Activated CD4-positive, CD25-positive, alpha-beta regulatory T cell treated with anti-CD3 and anti-CD28 coated beads, Interleukin-2, amount 50 U/mL, for 24 hours (primary cell): ENCODE measurements at regions not wholly inside any gene's neighbourhood (a gene's known extent, or its start where the extent isn't known, plus 50 kb on each side); places are given as distances from the start of the nearest gene placed in this dataset.

Source experiments
- ATAC-seq, 2 donors: fragments of 150-1000 bp; cut with Tn5 transposase; one replicate each; pipeline ENCODE4 v1.10.0; 2021; ENCODE audit warnings: mild to moderate bottlenecking in 1 of 2, moderate library complexity in 1 of 2

DNA sequence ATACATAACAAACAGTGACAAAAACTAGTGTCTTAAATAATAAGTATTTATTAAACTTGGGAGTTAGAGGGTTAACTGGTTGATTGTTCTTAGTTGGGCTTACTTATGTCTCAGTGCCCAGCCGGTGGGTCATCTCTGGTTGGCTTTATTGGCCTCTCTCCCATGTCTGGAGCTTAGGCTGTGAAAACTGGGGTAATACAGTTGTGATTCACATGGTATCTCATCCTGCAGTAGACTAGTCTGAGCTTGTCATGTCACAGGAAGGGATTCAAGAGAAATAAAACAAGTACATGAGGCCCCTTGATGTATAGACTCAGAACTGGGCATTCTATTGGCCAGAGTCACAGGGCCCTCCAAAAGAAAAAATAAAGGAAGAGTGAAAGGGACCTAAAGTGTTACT is 466.4 kb upstream of the SMC2 start:
- ATAC-seq = no peak

DNA sequence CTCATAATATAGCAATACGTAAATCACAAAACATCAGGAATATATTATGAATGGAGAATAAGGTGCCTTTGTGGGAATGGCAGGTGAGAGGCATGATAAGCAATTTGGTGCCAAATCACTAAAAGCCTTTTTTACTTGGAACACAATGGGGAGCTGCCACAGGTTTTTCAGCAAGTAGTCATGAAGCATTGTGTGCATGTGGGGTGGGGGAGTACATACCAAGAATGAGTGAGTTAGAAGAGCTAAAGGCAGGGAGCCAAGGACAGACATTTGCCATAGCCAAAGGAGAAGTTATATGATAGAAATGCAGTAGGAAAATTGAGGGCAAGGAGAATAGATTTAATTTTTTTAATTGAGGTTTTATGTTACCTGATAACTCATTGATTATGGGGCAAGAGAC is 445.0 kb upstream of the SMC2 start:
- ATAC-seq = no peak

DNA sequence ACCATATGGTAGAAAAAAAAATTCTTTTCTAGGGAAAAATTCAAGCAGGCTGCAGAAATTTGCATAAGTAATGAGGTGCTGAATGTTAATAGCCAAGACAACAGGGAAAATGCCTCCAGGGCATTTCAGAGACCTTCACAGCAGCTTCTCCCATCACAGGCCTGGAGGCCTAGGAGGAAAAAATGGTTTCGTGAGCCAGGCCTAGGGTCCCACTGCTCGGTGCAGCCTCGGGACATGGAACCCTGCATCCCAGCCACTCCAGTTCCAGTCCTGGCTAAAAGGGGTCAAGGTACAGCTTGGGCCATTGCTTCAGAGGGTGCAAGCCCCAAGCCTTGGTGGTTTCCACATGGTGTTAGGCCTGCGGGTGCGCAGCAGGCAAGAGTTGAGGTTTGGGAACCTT is 436.0 kb upstream of the SMC2 start:
- ATAC-seq = no peak

DNA sequence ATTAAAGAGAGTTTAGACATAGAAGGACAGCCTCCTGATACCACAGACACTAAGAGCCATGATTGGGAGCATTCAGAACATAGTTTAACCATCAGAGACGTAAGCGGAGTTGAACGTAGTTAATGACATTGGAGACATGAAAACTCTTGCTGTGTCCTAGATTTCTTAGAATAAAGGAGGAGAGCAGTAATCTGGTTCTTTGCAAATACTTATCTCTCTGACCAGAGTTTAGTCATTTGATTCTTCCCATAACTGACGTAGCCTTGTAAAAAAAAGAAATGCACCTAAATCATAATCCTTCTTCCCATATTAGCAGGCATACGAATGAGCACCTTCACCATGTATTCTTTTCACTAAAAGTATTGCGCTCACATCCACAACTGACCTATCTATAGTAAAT is 433.3 kb upstream of the SMC2 start:
- no peak for ATAC-seq

DNA sequence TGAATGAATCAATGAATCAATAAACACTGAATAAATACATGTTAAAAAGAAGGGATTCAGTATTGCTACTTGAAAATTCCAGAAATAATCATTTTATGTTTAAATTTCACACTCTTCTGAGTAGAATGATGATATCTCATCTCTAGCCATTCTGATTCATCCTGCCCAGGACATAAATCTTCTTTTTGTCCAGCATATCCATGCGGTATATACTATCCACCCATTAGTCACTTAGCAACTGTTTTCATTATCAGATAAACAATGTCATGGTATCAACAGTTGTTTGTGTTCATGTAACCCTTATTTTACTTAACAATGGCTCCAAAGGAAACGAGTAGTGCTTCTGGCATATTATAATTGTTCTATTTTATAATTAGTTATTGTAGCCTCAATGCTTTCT is 432.4 kb upstream of the SMC2 start:
- no peak for ATAC-seq

DNA sequence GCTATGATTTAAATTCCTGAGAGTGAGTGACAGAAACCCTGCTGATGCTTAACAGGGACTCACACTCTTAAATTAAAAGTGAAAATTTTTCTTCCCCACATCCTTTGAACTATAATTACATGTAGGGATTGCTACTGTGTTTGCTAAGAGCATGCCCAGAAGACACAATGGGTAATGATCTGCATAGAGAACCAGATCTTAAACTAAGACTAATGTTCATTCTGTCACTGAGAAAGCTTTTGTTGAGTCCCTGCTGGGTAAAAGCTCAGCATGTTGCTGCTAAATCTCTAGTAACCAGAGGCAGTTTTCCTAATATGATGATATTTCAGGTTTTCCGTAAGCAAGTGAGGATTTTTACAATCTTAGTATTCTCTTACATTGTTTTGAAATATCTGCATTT is 424.8 kb upstream of the SMC2 start:
- no peak for ATAC-seq

DNA sequence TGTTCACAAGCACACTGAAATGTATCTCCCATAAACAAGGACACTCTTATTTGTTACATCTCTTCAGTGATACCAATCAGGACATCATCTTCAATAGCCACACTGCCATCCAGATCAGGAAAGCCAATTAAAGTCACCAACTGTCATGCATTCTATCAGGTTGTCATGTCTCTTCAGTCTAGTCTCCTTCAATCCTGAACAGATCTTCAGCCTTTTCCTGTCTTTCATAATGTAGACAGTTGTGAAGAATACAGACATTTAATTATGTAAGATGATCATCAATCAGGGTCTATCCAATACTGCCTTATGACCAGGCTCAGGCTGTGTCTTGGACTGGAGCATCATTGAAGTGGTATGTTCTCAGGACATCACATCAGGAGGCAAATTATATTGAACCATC is 419.8 kb upstream of the SMC2 start:
- ATAC-seq = no peak

DNA sequence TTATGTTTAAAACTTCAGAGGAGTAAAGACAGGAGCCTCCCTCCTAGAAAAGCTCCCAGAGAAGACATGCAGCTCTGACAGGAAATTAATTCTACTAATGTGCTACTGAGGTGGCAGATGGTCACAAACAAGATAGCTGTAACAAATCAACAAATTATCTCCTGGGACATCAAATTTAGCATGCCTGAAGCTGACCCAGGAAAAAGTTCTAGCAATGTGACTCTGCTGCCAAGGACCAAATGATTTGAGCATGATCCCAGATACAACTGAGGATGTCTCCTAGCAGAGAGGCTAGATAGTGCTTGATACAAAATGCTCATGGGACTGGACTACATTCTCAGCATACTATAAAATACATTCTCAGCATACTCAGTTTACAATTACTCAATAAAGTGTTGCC is 413.5 kb upstream of the SMC2 start:
- no peak for ATAC-seq

DNA sequence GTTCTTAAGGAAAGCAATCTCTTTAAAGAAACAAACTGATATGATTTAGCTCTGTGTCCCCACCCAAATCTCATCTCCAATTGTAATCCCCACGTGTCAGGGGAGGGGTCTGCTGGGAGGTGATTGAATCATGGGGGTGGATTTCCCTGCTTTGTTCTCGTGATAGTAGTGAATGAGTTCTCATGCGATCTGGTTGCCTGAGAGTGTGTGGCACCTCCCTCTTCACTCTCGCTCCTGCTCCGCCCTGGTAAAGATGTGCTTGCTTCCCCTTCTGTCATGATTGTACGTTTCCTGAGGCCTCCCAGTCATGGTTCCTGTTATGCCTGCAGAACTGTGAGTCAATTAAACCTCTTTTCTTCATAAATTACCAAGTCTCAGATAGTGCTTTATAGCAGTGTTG is 412.7 kb upstream of the SMC2 start:
- no peak for ATAC-seq

DNA sequence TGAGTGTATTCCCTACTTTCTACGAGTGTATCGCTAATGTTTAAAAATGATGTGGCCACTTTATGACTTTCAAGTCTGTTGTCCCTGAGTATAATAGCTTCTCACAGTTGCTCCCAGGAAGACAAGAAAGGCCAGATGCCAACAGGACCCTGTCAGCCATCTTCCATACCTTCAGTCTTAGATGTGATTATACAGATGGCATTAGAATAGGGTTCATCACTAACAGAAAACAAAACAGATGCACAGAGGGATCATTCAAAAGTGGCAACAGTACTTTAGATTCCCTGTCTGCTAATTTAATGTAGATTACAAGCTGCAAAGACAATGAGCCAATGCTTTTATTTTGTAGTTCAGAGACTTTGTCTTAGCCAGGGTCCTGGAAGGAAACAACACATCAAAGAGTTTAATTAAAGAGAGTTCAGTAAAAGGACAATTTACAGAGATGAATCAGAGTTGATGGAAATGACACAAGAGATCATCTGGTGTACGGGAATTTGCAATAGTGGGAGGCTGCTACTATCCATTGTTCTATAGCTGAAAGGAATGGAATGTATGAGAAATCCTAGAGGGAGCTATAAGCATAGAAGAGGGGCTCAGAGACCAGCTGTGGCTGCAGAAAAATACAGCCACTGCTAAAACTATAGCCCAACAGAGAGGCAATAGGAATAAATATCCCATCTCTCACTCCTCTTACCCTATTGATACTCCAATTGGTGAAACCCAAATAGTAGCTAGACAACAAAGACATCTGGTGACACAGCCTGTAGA is 393.7 kb upstream of the SMC2 start:
- ATAC-seq = no peak

DNA sequence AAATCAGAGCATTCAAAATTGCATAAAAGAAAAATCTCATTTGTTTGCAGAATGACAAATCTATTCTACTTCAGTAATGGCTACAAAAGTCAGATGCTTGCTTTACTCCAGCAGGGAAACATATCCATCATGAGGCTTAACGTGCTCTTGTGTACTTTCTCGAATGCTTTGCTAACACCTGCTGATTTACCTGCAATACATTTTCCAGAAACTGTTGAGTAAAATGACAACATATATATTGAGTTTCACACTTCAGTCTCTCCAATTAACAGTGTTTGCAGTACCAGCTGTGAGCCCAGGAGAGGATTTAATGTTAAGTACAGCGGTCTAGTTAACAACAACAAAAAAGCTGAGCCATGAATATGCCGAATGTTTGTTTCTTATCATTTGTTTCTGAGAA is 391.5 kb upstream of the SMC2 start:
- ATAC-seq = no peak

DNA sequence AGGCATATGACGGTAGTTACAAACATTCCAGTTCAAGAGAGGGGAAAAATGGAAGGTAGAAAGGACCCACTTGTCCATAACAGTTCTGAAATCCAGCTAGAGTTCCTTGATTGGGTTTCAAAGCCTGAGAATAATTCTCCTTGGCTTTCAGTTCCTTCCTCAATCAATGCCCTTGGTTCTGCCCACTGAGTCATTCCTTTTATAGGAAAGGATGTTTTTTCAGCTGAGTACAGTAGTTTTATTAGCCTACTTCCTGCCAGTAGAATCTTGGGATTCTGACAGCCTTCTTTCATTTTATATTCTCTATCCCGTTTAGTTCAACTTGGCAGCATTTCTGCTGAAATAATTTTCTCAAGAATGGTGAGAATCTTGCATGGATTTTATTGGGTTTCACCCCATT is 386.9 kb upstream of the SMC2 start:
- no peak for ATAC-seq

DNA sequence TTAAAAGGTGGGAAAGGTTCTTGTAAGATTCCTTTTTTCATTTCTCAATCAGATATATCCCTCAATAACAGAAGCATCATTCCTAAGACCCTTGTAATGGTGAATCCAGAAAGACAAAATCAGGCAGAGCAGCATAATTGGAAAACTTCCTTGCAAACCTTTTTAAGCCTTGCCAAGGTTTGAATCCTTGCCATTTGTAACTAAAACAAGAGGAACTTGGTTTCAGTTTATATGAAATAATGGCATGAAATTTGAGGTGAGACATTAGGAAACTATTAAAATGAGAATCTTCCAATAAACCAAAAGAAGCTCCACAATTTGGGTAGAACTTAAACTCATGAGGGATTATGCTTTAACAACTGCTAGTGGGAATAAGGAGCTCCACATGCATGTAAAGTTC is 384.7 kb upstream of the SMC2 start:
- ATAC-seq = no peak

DNA sequence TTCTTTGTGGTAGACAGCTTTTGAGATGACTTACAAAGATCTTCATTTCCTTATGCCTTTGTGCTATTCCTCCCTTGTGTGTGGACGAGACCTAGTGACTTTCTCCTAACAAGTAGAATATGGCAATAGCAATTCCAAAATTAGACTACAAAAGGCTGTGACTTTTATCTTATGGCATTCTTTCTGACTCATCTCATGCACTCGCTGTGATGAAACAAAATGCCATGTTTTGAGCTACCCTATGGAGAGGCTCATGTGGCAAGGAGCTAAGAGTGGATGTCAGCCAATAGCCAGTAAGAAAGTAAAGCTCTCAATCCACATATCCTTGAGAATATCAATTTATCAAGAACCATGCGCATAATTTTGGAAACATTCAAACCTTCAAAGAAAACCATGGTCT is 380.5 kb upstream of the SMC2 start:
- ATAC-seq = no peak

DNA sequence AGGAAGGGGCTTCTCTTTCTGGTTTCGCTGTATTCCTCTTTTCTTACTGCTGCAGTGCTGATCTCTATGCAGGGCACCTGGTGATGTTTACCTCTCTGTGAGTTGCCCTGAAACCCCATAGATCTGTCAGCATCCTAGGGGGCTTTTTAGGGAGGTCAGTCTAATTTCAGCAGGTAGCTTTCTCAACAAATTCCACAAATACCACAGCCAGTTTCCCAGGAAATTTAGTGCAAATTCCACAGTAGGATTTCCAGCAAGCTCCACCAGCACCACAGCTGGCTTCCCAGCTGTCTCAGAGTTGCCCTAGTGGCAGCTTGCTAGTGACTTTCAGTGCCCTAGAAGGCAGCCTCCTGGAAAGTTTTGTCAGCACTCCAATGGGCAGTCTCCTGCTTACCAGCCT is 379.1 kb upstream of the SMC2 start:
- ATAC-seq = no peak

DNA sequence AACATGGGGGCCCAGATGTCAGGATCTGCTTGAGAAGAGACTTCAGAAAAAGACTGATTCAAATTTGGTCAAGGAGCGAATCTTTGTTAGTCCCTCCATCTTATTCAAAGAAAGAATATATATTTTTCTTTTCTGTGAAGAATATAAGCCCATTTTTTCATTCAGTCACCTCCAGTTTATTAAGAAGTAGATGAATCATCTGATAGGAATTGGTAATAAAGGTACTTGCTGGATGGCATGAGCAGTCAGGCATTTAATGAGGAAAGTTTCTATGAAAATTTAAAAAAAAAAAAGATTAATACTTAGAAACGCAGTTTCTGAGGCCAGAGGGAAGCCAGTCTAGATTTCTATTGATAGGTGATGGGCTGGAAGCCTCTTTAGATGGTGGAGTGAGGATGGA is 373.1 kb upstream of the SMC2 start:
- no peak for ATAC-seq

DNA sequence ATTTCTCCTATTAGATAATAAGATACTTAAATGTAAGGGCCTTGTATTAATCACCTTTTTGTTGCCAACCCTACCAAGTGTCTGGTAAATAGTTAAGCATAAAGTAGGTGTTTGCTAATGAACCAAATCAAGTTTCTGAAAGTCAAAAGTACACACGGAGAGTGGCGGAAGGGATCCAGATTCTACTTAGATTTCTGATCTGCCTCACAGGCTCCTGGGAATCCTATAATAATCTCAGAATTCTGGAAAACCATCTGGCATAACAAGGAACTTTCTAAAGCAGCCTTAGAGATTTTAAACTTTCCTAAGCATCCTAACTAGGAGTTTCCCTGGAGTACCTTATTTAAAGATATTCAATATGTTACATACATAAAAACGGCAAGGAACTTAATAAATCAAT is 363.2 kb upstream of the SMC2 start:
- ATAC-seq = no peak

DNA sequence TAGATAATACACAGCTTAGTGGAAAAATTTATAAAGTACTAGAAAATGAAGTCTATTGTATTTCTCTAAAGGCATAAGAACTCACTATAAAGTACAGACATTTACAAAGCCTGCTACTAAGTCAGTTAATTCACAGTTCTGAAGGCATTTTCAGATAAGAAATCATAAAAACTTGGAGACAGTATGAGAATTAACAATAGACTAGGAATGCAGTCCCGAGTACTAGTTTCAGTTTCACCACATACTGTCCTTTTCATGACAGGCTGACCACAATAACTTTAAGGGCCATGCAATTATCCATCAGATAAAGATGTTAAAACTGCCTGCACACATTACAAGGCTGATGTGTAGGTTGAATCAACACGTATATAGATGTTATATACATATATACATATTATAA is 362.6 kb upstream of the SMC2 start:
- ATAC-seq = no peak

DNA sequence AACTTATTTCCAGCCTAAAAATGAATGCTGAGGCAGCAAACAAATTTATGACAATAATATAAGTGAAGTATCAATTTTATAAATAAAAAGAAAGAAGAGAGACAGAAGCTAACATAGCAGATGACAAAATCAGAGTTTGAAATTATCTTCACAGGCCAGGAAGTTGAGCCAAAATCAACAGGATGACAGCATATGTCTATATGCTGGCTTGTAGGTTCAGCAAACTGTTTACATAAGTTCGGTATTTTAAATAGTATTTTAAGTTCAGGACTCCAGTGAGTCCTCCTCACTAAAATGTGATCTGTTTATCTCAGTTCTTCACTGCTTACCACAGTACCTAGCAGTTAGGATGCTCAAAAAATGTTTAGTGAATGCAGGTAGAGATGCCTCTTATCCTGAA is 359.6 kb upstream of the SMC2 start:
- no peak for ATAC-seq

DNA sequence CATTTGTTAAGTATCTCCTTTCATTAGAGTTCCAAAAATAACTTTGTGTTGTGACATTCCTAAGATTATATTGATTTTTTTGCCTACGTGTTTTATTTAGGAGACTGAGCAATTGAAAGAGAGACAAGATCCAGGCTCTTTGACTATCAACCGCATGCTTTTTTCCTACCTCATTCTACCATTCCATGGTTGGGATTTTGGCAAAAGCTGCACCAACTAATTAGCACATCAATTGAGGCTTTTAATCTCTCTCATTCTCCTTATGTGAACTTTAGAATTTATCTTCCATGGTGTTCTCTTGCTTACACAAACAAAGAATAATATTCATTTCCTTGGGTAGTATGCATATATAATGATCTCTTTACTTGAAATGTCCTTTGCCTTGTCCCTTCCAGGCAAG is 338.7 kb upstream of the SMC2 start:
- no peak for ATAC-seq

DNA sequence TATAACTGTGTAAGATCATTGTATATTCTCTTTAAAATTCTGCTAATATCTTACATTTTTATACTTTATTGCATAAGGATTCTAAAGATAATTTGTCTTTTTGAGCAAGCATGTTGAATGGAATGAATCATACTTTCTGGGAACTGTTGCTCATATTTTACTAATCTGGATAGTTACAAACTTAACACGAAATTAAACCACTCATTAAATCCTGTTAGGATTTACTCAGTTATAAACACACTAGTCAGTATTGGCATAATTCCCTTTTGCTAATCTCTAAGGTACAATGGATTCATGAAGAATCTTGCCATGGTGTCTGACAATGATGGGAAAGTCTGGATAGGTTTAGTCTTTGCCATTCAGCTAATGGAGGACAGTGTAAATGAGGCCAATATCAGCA is 338.1 kb upstream of the SMC2 start:
- no peak for ATAC-seq

DNA sequence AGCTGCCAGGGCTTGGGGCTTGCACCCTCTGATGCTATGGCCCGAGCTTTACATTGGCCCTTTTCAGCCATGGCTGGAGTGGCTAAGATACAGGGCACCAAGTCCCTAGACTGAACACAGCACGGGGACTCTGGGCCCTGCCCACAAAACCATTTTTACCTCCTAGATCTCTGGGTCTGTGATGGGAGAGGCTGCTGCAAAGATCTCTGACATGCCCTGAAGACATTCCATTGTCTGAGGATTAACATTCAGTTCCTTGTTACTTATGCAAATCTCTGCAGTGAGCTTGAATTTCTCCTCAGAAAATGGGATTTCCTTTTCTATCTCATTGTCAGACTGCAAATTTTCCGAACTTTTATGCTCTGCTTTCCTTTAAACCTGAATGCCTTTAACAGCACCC is 337.0 kb upstream of the SMC2 start:
- no peak for ATAC-seq

DNA sequence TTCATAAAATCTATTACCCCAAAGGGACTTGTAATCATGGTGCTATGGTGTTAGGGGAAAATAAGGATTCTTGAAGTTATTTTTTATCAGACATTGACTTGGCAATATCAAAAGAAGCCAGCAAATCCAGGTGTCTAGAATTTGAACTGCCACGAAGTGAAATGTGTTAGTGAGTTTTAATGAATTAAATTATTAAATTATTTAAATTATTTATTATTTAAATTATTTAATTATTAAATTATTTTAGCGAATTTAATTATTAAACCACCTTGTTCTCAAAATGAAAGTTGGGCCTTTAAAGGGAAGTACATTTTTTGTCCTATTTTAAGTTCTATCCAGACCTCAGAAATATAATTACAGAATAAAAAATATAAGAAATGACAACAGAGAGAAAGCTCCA is 332.6 kb upstream of the SMC2 start:
- no peak for ATAC-seq

DNA sequence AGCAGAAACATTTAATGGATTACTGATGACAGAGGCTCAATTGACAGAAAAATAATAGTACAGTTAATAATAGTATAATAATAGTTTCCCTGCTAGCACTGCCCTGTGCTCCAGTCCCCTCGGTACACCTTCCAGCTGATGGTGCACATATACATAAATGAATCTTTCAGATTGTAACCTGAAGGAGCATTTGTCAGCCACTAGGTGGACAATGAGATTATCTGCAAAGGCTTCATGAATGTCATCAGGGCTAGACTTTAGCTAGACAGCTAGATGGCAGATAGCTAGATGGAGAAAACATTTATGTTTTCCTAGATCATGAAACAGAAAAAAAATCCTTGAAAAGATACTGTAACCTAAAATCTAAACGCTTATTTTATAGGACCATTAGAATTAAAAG is 304.4 kb upstream of the SMC2 start:
- ATAC-seq = no peak

DNA sequence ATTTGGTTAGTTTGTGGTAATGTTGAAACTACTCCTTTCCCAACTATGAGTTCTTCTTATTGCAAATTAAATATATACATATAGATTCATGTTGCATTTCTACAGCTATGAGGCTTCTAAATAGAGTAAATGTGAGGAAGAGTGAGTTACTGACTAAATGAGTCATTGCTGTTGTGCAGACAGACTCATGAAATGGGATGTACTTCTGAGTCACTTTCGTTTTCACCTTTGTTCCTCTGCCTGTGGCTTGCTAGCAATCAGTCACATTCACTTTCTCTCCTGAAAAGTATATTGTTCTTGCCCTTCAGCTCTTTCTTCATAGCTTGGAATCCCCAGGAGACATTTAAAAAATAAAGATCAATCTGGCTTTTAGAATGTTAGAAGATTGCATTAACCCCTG is 295.5 kb upstream of the SMC2 start:
- ATAC-seq = peak; percentile 86 to 87

DNA sequence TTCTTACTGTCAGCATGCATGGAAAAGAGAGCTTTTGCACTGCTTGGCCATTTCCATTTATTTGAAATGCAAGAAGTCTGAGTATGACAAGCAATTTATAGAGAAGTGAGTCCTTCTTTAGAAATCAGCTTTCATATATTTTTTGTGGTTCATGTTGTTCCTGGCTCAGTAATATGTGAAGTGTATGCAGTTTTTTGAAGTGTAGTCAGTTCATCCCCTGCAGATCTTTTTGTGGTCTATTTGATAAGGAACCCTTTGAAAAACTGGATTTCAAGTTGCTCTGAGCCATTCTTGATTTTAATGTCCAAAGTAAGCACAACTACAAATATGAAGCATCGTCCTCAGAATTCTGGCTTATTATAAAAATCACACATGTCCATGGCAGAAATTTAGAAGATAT is 294.1 kb upstream of the SMC2 start:
- no peak for ATAC-seq
